ENCODE measurements at regions not wholly inside any gene's neighbourhood (a gene's known extent, or its start where the extent isn't known, plus 50 kb on each side); places are given as distances from the start of the nearest gene placed in this dataset.
A peak's percentile ranks its signal among the peaks of the same experiment; 100 is the strongest.

- TF ChIP-seq POLR2A (IDR thresholded peaks at IDR 0.05; ENCODE audit: low read depth, low read length) (no peak), GATA2 (IDR thresholded peaks at IDR 0.05; ENCODE audit: insufficient read depth, insufficient read length, low read depth, low read length) (peak; percentile 27), CTCF (IDR thresholded peaks at IDR 0.05; ENCODE audit: extremely low read depth in 1 of 2, insufficient read depth in 1 of 2, low read depth in 1 of 2, low read length in 2 of 2) (no peak)
Measured at GRCh38 chr12:19036673-19037357, 92.7 kb upstream of the PLEKHA5 start.
